Spleen (tissue), 7 donors: ENCODE measurements at regions not wholly inside any gene's neighbourhood (a gene's known extent, or its start where the extent isn't known, plus 50 kb on each side); places are given as distances from the start of the nearest gene placed in this dataset.

Experiments
- CTCF ChIP-seq, 11 experiments: fragments of 200-600 bp in 7 of 11; fragments of 450-650 bp in 4 of 11; sonication (generic) in 4 of 11; IDR thresholded peaks in 8 of 11; conservative IDR thresholded peaks in 3 of 11; 1 replicate in 7 of 11; 2 replicates in 4 of 11; pipeline versions ENCODE4 v1.4.0 to v1.8.0; 2016 to 2021; ENCODE audit warnings: antibody characterized with exemption in 11 of 11, inconsistent platforms in 4 of 11, mild to moderate bottlenecking in 1 of 11
- POLR2A ChIP-seq, 3 donors: fragments of 450-650 bp; IDR thresholded peaks; one replicate each; pipeline ENCODE4 v1.5.1; 2017; ENCODE audit warnings: antibody characterized with exemption in 3 of 3, mild to moderate bottlenecking in 1 of 3
- POLR2AphosphoS5 ChIP-seq, 3 donors: sonication (generic); formaldehyde crosslinking; IDR thresholded peaks; one replicate each; pipeline ENCODE4 v1.5.1; 2017; ENCODE audit warnings: antibody characterized with exemption in 3 of 3
- donor health status: DM: no; HTN: no; CAD: no; lungs with moderate emphysema.
- donor health status: DM: no; HTN: no; CAD: no.
- donor health status: DM: no; HTN: no; CAD: no.

GRCh38 chr3:145798696-145799537, 362.1 kb downstream of the PLOD2 start:
- TF ChIP-seq POLR2A (IDR thresholded peaks at IDR 0.05), result no peak
- TF ChIP-seq CTCF (IDR thresholded peaks at IDR 0.05 in 8 of 11, conservative IDR thresholded peaks at IDR 0.05 in 3 of 11), result no peak
- no peak for TF ChIP-seq POLR2AphosphoS5 (IDR thresholded peaks at IDR 0.05)
